ENCODE measurements at regions not wholly inside any gene's neighbourhood (a gene's known extent, or its start where the extent isn't known, plus 50 kb on each side); places are given as distances from the start of the nearest gene placed in this dataset.
"Not testable (repeated sequence)": the region's sequence is repeated elsewhere in the genome, so short reads cannot be mapped to it uniquely, and the experiment has no call there.

DNA sequence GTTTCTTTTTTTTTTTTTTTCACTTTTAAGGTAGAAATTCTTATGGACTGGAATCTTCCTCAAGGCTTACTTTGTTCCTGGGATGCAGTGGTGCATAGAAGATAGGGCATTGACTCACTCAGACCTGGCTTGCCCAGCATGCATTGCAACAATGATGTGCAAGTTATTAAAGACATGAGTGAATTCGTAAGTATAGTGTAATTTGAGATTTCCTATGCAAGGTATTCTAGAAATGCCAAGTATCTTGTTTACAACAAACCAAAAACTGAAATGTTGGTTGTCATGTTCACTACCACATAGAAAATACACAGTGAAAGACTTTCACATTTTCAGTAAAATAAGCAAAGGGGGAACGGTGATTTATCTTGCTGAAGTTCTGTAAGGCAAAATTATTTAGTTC, 56.5 kb upstream of the FNDC3B start:
- Histone ChIP-seq H3K36me3 (ENCODE audit: insufficient read depth, insufficient read length, low read length) (no peaks in the 10 kb centered on the region), H3K9me3 (ENCODE audit: insufficient read depth, low read length) (no peaks in the 10 kb centered on the region), H3K27me3 (ENCODE audit: insufficient read depth, insufficient read length) (no peaks in the 10 kb centered on the region), H3K4me1 (ENCODE audit: insufficient read depth, insufficient read length) (no peaks in the 10 kb centered on the region), H3K9ac (ENCODE audit: insufficient read length, low read depth) (no peak overlapping the region), H3K4me3 (ENCODE audit: insufficient read length, low read depth) (no peak overlapping the region)
- DNase-seq (ENCODE audit: low read depth, low spot score), result no peak
- TF ChIP-seq SUZ12 (IDR thresholded peaks at IDR 0.05; ENCODE audit: extremely low read depth, insufficient read depth, insufficient read length) (no peak), ZNF274 (IDR thresholded peaks at IDR 0.05; ENCODE audit: low read depth, low read length) (no peak), YY1 (IDR thresholded peaks at IDR 0.05; ENCODE audit: insufficient read depth, insufficient read length) (no peak)

GRCh38 chr3:171983685-171984084, 55.7 kb upstream of the FNDC3B start:
- not testable (repeated sequence) for H3K4me1 ChIP-seq (ENCODE audit: insufficient read depth, insufficient read length); H3K9ac ChIP-seq (ENCODE audit: insufficient read length, low read depth); H3K27me3 ChIP-seq (ENCODE audit: insufficient read depth, insufficient read length); H3K9me3 ChIP-seq (ENCODE audit: insufficient read depth, low read length); H3K36me3 ChIP-seq (ENCODE audit: insufficient read depth, insufficient read length, low read length); H3K4me3 ChIP-seq (ENCODE audit: insufficient read length, low read depth); DNase-seq (ENCODE audit: low read depth, low spot score)

GRCh38 chr3:171984883-171985282, 54.5 kb upstream of the FNDC3B start:
- no peak overlapping the region for H3K4me3 ChIP-seq (ENCODE audit: insufficient read length, low read depth)
- no peak for DNase-seq (ENCODE audit: low read depth, low spot score)
- no peaks in the 10 kb centered on the region for H3K4me1 ChIP-seq (ENCODE audit: insufficient read depth, insufficient read length)
- H3K9ac ChIP-seq (ENCODE audit: insufficient read length, low read depth), result no peak overlapping the region
- H3K9me3 ChIP-seq (ENCODE audit: insufficient read depth, low read length), result no peaks in the 10 kb centered on the region
- H3K36me3 ChIP-seq (ENCODE audit: insufficient read depth, insufficient read length, low read length), result no peaks in the 10 kb centered on the region
- H3K27me3 ChIP-seq (ENCODE audit: insufficient read depth, insufficient read length), result no peaks in the 10 kb centered on the region
- TF ChIP-seq ZNF274 (IDR thresholded peaks at IDR 0.05; ENCODE audit: low read depth, low read length), result no peak

DNA sequence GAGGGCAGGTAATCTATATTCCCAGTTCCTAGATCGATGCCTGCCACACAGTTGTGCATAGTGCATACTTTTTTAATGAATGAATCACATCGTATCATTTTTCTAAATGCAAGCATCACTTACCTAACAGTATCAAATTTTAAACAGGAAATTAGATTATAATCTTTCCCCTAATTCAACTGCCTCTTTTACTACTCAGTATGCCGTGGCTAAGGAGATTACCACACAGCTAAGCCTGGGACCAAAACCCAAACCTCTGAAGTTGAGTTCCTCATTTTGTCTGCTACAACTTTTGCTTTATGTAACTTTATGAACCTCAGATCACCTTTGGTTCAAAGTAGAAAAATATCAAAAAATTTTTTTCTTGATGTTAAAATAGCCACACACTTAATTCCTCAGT, 53.2 kb upstream of the FNDC3B start:
- no peak for TF ChIP-seq YY1 (IDR thresholded peaks at IDR 0.05; ENCODE audit: insufficient read depth, insufficient read length)
- no peak for TF ChIP-seq ZNF274 (IDR thresholded peaks at IDR 0.05; ENCODE audit: low read depth, low read length)
- TF ChIP-seq SUZ12 (IDR thresholded peaks at IDR 0.05; ENCODE audit: extremely low read depth, insufficient read depth, insufficient read length), result no peak
- H3K9ac ChIP-seq (ENCODE audit: insufficient read length, low read depth), result no peak overlapping the region
- H3K27me3 ChIP-seq (ENCODE audit: insufficient read depth, insufficient read length), result no peaks in the 10 kb centered on the region

GRCh38 chr3:171986757-171987518, 52.4 kb upstream of the FNDC3B start:
- no peak for TF ChIP-seq SUZ12 (IDR thresholded peaks at IDR 0.05; ENCODE audit: extremely low read depth, insufficient read depth, insufficient read length)
- no peak for TF ChIP-seq YY1 (IDR thresholded peaks at IDR 0.05; ENCODE audit: insufficient read depth, insufficient read length)
- TF ChIP-seq ZNF274 (IDR thresholded peaks at IDR 0.05; ENCODE audit: low read depth, low read length), result no peak
- Histone ChIP-seq H3K9me3 (ENCODE audit: insufficient read depth, low read length) (no peaks in the 10 kb centered on the region), H3K4me1 (ENCODE audit: insufficient read depth, insufficient read length) (no peaks in the 10 kb centered on the region), H3K36me3 (ENCODE audit: insufficient read depth, insufficient read length, low read length) (no peaks in the 10 kb centered on the region), H3K27me3 (ENCODE audit: insufficient read depth, insufficient read length) (no peaks in the 10 kb centered on the region), H3K4me3 (ENCODE audit: insufficient read length, low read depth) (no peak overlapping the region), H3K9ac (ENCODE audit: insufficient read length, low read depth) (no peak overlapping the region)
- DNase-seq (ENCODE audit: low read depth, low spot score), result no peak

More for the DNA sequence above, 53.2 kb upstream of the FNDC3B start:
- DNase-seq (ENCODE audit: low read depth, low spot score), result no peak
- Histone ChIP-seq H3K36me3 (ENCODE audit: insufficient read depth, insufficient read length, low read length) (no peaks in the 10 kb centered on the region), H3K4me3 (ENCODE audit: insufficient read length, low read depth) (no peak overlapping the region), H3K4me1 (ENCODE audit: insufficient read depth, insufficient read length) (no peaks in the 10 kb centered on the region), H3K9me3 (ENCODE audit: insufficient read depth, low read length) (no peaks in the 10 kb centered on the region)

Measured in NT2/D1 (cell line).